GM21529 (cell line): ENCODE measurements at regions not wholly inside any gene's neighbourhood (a gene's known extent, or its start where the extent isn't known, plus 50 kb on each side); places are given as distances from the start of the nearest gene placed in this dataset.

ENCODE experiments used
- ATAC-seq: cut with Tn5 transposase; IDR thresholded peaks from one replicate; pipeline ENCODE4 v1.9.1; 2021; ENCODE audit not compliant: unreplicated experiment

- no peak for ATAC-seq
These were observed 1849.2 kb downstream of the STIM2 start for GRCh38 chr4:28709891-28710290.

- ATAC-seq, result no peak
These were observed 1862.7 kb downstream of the STIM2 start for GRCh38 chr4:28723371-28723770.

GRCh38 chr4:28724239-28724638 is 1863.6 kb downstream of the STIM2 start:
- ATAC-seq, result no peak

- ATAC-seq, result no peak
These were observed 1869.7 kb downstream of the STIM2 start for GRCh38 chr4:28730304-28730703.

GRCh38 chr4:28744066-28744465 is 1883.4 kb downstream of the STIM2 start:
- no peak for ATAC-seq

- ATAC-seq, result no peak
These were observed 1893.7 kb downstream of the STIM2 start for GRCh38 chr4:28754376-28754775.

GRCh38 chr4:28755081-28755480 is 1894.4 kb downstream of the STIM2 start:
- no peak for ATAC-seq

- no peak for ATAC-seq
These were observed 1898.4 kb downstream of the STIM2 start for GRCh38 chr4:28759064-28759463.

GRCh38 chr4:28760003-28760402 is 1899.4 kb downstream of the STIM2 start:
- ATAC-seq, result no peak

- no peak for ATAC-seq
These were observed 1911.4 kb downstream of the STIM2 start for GRCh38 chr4:28772066-28772465.

- ATAC-seq, result no peak
These were observed 1912.1 kb downstream of the STIM2 start for GRCh38 chr4:28772788-28773187.

- no peak for ATAC-seq
These were observed 1913.7 kb downstream of the STIM2 start for GRCh38 chr4:28774344-28774743.

- no peak for ATAC-seq
These were observed 1915.4 kb downstream of the STIM2 start for GRCh38 chr4:28776004-28776403.

- no peak for ATAC-seq
These were observed 1923.5 kb downstream of the STIM2 start for GRCh38 chr4:28784188-28784587.

GRCh38 chr4:28787947-28788346 is 1927.3 kb downstream of the STIM2 start:
- ATAC-seq, result no peak

GRCh38 chr4:28788929-28789490 is 1928.4 kb downstream of the STIM2 start:
- ATAC-seq, result no peak

GRCh38 chr4:28792917-28793597 is 1927.1 kb upstream of the PCDH7 start:
- ATAC-seq, result no peak

- no peak for ATAC-seq
These were observed 1920.5 kb upstream of the PCDH7 start for GRCh38 chr4:28799696-28800095.

- no peak for ATAC-seq
These were observed 1909.1 kb upstream of the PCDH7 start for GRCh38 chr4:28811025-28811424.

GRCh38 chr4:28822163-28822562 is 1898.0 kb upstream of the PCDH7 start:
- ATAC-seq, result no peak

- ATAC-seq, result no peak
These were observed 1892.3 kb upstream of the PCDH7 start for GRCh38 chr4:28827866-28828265.

- ATAC-seq, result no peak
These were observed 1888.3 kb upstream of the PCDH7 start for GRCh38 chr4:28831867-28832266.

- no peak for ATAC-seq
These were observed 1887.7 kb upstream of the PCDH7 start for GRCh38 chr4:28832444-28832843.
